HFFc6 (cell line): ENCODE measurements at regions not wholly inside any gene's neighbourhood (a gene's known extent, or its start where the extent isn't known, plus 50 kb on each side); places are given as distances from the start of the nearest gene placed in this dataset.

Experiments used
- DNase-seq: peaks from one replicate; pipeline ENCODE4 v3.0.0-alpha.2; 2018
- H3K27ac Mint-ChIP-seq: 2 replicates; pipeline ENCODE4 v1.8.0; 2020; ENCODE audit warnings: mild to moderate bottlenecking, mixed read lengths
- H3K27me3 Mint-ChIP-seq: 2 replicates; pipeline ENCODE4 v1.8.0; 2021; ENCODE audit warnings: mild to moderate bottlenecking, moderate library complexity, mixed read lengths; ENCODE audit not compliant: insufficient read depth
- H3K36me3 Mint-ChIP-seq: 2 replicates; pipeline ENCODE4 v1.8.0; 2021; ENCODE audit warnings: low read depth, mixed read lengths
- H3K4me1 Mint-ChIP-seq: 2 replicates; pipeline ENCODE4 v1.8.0; 2020; ENCODE audit warnings: low read depth, mixed read lengths
- H3K4me3 Mint-ChIP-seq: 2 replicates; pipeline ENCODE4 v1.8.0; 2020; ENCODE audit warnings: mild to moderate bottlenecking, moderate library complexity, mixed read lengths
- H3K9me3 Mint-ChIP-seq: 2 replicates; pipeline ENCODE4 v1.8.0; 2020; ENCODE audit warnings: mild to moderate bottlenecking, mixed read lengths
- CTCF ChIP-seq: fragments of 200-600 bp; sonication (generic); IDR thresholded peaks from 2 replicates; pipeline ENCODE4 v1.5.0; 2021; ENCODE audit warnings: antibody characterized with exemption, mild to moderate bottlenecking

- H3K36me3 Mint-ChIP-seq, result no peaks in the 10 kb centered on the region; the same call in 1 of the 2 replicates
- H3K9me3 Mint-ChIP-seq, result peaks cover 57% of the 10 kb centered on the region
- H3K4me3 Mint-ChIP-seq, result no peak overlapping the region
- DNase-seq, result no peak
- no peak for TF ChIP-seq CTCF
- no peaks in the 10 kb centered on the region for H3K4me1 Mint-ChIP-seq
- H3K27ac Mint-ChIP-seq, result no peak overlapping the region
- peaks cover 8% of the 10 kb centered on the region for H3K27me3 Mint-ChIP-seq
These were observed 119.1 kb upstream of the GRIK3 start for GRCh38 chr1:37153116-37154100.

DNA sequence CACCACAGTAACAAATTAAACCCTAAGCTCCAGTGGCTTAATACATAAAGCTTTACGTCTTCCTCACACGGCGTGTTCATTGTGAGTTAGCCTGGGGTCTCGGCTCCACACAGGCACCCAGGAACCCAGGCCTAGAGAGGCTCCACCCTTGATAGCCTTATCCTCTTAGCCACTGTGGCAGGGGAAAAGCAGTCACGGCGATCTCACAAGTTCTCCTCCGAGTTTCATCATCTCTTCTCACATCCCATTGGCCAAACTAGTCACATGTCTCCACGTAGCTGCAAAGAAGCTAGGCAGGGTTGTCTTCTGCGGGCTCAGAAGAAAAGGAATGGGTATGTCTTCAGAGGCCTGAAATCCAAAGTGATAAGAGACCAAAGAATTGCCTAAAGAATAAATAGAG lies 122.3 kb upstream of the GRIK3 start:
- no peak overlapping the region for H3K27ac Mint-ChIP-seq
- H3K4me3 Mint-ChIP-seq, result no peak overlapping the region
- H3K36me3 Mint-ChIP-seq, result no peaks in the 10 kb centered on the region; the same call in 1 of the 2 replicates
- no peaks in the 10 kb centered on the region for H3K4me1 Mint-ChIP-seq
- no peak for TF ChIP-seq CTCF
- peaks cover 8% of the 10 kb centered on the region for H3K27me3 Mint-ChIP-seq
- peaks cover 65% of the 10 kb centered on the region for H3K9me3 Mint-ChIP-seq
- no peak for DNase-seq

DNA sequence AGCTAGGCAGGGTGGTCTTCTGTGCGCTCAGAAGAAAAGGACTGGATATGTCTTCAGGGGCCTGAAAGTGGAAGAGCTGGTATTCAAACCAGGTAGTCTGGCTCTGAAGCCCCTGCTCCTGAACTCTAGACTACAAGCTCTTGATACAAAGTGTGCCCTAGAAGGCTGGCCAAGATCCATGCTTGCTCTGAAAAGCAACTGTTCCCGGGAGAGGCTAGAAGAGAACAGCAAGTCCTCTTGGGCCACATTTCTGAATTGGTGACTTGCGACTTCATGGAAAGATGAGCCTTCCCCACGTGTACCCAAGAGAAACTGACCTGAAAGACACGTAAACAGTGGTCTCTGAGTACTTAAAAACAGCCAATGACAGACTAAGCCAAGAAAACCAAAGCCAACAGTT lies 123.3 kb upstream of the GRIK3 start:
- Mint-ChIP-seq H3K4me1 (no peaks in the 10 kb centered on the region), H3K36me3 (no peaks in the 10 kb centered on the region), H3K27ac (no peak overlapping the region), H3K9me3 (peaks cover 56% of the 10 kb centered on the region), H3K27me3 (peaks cover 3% of the 10 kb centered on the region; the same call in 1 of the 2 replicates), H3K4me3 (no peak overlapping the region)
- no peak for DNase-seq
- TF ChIP-seq CTCF, result no peak

- Mint-ChIP-seq H3K27me3 (peaks cover 3% of the 10 kb centered on the region; the same call in 1 of the 2 replicates), H3K4me1 (no peaks in the 10 kb centered on the region), H3K4me3 (no peak overlapping the region), H3K36me3 (no peaks in the 10 kb centered on the region), H3K27ac (no peak overlapping the region), H3K9me3 (peaks cover 57% of the 10 kb centered on the region)
- no peak for TF ChIP-seq CTCF
- DNase-seq, result no peak
These were observed 123.9 kb upstream of the GRIK3 start for GRCh38 chr1:37158113-37158749.

DNA sequence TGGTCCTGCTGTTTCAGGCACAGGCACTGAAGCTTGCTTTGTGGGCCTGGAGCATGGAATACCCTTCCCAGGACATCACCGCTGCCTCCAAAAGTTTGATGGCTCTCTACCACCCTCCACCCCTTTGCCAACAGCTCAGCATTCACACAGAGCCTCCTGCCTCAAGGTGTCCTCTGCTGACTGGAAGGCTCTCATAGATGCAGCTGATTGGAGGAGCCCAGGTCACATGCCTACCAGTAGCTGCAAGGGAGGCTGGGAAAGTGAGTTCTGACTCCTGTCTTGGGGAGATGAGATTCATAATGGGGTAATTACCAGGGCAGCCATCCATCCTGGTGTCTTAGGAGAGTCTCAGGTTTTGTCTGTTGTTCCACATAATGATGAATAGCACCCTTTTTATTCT lies 124.8 kb upstream of the GRIK3 start:
- H3K27ac Mint-ChIP-seq, result no peak overlapping the region
- no peaks in the 10 kb centered on the region for H3K4me1 Mint-ChIP-seq
- H3K27me3 Mint-ChIP-seq, result peaks cover 3% of the 10 kb centered on the region; the same call in 1 of the 2 replicates
- H3K36me3 Mint-ChIP-seq, result no peaks in the 10 kb centered on the region
- no peak for DNase-seq
- no peak for TF ChIP-seq CTCF
- H3K4me3 Mint-ChIP-seq, result no peak overlapping the region
- H3K9me3 Mint-ChIP-seq, result peaks cover 49% of the 10 kb centered on the region
